ENCODE measurements at regions not wholly inside any gene's neighbourhood (a gene's known extent, or its start where the extent isn't known, plus 50 kb on each side); places are given as distances from the start of the nearest gene placed in this dataset.

DNA sequence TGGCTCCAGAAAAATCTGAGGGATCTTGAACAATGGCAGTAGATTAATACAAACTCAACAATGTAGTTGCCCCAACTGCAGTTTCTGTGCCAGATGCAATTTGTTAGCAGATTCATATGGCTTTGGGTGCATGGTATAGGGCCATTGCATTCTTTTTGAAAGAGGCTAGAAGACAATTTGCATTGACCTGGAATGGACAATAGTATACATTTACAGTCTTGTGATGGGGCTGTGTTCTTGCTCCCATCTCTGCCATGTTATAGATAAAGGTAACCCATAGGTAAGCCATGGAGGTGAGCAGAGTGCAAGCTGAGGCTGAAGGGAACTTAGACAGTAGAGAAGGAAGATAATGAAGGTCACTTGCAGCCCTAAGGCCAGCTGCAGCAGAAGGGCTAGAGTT lies 50.1 kb upstream of the DIO3 start:
- Histone ChIP-seq H4K20me1 (replicated peaks; ENCODE audit: insufficient read depth) (no peaks in the 10 kb centered on the region), H2AFZ (no peak overlapping the region), H3K9me2 (ENCODE audit: insufficient read depth) (no peaks in the 10 kb centered on the region), H3K27ac (ENCODE audit: low read depth) (no peak overlapping the region), H3K4me1 (ENCODE audit: insufficient read depth) (no peaks in the 10 kb centered on the region), H3K4me3 (no peak overlapping the region), H3K27me3 (ENCODE audit: insufficient read depth) (no peaks in the 10 kb centered on the region), H3K79me2 (replicated peaks; ENCODE audit: insufficient read depth) (no peaks in the 10 kb centered on the region), H3K36me3 (ENCODE audit: insufficient read depth) (no peaks in the 10 kb centered on the region), H3F3A (replicated peaks; ENCODE audit: low read depth) (no peaks in the 10 kb centered on the region), H3K4me2 (no peak overlapping the region)
- peaks cover 9% of the 10 kb centered on the region for H3K27me3 Mint-ChIP-seq (ENCODE audit: insufficient read depth, low read depth, poor library complexity)
- ATAC-seq (no peak), DNase-seq (ENCODE audit: low spot score) (no peak)
- H3K27ac Mint-ChIP-seq, result no peak overlapping the region
- H3K9me3 Mint-ChIP-seq, result peaks cover 11% of the 10 kb centered on the region
- H3K4me3 Mint-ChIP-seq, result no peak overlapping the region
- H3K36me3 Mint-ChIP-seq (ENCODE audit: low read depth), result peaks cover 6% of the 10 kb centered on the region; the same call in 2 of the 3 replicates
- no peaks in the 10 kb centered on the region; the same call in 2 of the 3 replicates for H3K4me1 Mint-ChIP-seq
- TF ChIP-seq STAT1 (IDR thresholded peaks at IDR 0.05; ENCODE audit: unreplicated experiment), result no peak
- TF ChIP-seq ZNF114 (CRISPR knock-in tag; IDR thresholded peaks at IDR 0.05), result no peak
- no peak for TF ChIP-seq POLR2AphosphoS5 (IDR thresholded peaks at IDR 0.05; ENCODE audit: low read depth)
- no peak for TF ChIP-seq NANOG (IDR thresholded peaks at IDR 0.05; ENCODE audit: borderline replicate concordance)
- TF ChIP-seq, protein P1, sequence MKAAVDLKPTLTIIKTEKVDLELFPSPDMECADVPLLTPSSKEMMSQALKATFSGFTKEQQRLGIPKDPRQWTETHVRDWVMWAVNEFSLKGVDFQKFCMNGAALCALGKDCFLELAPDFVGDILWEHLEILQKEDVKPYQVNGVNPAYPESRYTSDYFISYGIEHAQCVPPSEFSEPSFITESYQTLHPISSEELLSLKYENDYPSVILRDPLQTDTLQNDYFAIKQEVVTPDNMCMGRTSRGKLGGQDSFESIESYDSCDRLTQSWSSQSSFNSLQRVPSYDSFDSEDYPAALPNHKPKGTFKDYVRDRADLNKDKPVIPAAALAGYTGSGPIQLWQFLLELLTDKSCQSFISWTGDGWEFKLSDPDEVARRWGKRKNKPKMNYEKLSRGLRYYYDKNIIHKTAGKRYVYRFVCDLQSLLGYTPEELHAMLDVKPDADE (IDR thresholded peaks at IDR 0.05), result no peak
- TF ChIP-seq, protein P2, sequence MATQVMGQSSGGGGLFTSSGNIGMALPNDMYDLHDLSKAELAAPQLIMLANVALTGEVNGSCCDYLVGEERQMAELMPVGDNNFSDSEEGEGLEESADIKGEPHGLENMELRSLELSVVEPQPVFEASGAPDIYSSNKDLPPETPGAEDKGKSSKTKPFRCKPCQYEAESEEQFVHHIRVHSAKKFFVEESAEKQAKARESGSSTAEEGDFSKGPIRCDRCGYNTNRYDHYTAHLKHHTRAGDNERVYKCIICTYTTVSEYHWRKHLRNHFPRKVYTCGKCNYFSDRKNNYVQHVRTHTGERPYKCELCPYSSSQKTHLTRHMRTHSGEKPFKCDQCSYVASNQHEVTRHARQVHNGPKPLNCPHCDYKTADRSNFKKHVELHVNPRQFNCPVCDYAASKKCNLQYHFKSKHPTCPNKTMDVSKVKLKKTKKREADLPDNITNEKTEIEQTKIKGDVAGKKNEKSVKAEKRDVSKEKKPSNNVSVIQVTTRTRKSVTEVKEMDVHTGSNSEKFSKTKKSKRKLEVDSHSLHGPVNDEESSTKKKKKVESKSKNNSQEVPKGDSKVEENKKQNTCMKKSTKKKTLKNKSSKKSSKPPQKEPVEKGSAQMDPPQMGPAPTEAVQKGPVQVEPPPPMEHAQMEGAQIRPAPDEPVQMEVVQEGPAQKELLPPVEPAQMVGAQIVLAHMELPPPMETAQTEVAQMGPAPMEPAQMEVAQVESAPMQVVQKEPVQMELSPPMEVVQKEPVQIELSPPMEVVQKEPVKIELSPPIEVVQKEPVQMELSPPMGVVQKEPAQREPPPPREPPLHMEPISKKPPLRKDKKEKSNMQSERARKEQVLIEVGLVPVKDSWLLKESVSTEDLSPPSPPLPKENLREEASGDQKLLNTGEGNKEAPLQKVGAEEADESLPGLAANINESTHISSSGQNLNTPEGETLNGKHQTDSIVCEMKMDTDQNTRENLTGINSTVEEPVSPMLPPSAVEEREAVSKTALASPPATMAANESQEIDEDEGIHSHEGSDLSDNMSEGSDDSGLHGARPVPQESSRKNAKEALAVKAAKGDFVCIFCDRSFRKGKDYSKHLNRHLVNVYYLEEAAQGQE (IDR thresholded peaks at IDR 0.05; ENCODE audit: unreplicated experiment), result no peak
- TF ChIP-seq CREB1 (CRISPR knock-in tag; IDR thresholded peaks at IDR 0.05; ENCODE audit: low read depth), result no peak
- TF ChIP-seq, protein P3, sequence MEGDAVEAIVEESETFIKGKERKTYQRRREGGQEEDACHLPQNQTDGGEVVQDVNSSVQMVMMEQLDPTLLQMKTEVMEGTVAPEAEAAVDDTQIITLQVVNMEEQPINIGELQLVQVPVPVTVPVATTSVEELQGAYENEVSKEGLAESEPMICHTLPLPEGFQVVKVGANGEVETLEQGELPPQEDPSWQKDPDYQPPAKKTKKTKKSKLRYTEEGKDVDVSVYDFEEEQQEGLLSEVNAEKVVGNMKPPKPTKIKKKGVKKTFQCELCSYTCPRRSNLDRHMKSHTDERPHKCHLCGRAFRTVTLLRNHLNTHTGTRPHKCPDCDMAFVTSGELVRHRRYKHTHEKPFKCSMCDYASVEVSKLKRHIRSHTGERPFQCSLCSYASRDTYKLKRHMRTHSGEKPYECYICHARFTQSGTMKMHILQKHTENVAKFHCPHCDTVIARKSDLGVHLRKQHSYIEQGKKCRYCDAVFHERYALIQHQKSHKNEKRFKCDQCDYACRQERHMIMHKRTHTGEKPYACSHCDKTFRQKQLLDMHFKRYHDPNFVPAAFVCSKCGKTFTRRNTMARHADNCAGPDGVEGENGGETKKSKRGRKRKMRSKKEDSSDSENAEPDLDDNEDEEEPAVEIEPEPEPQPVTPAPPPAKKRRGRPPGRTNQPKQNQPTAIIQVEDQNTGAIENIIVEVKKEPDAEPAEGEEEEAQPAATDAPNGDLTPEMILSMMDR (conservative IDR thresholded peaks at IDR 0.05; ENCODE audit: low read depth in 2 of 2), result no peak
- TF ChIP-seq, protein P4, sequence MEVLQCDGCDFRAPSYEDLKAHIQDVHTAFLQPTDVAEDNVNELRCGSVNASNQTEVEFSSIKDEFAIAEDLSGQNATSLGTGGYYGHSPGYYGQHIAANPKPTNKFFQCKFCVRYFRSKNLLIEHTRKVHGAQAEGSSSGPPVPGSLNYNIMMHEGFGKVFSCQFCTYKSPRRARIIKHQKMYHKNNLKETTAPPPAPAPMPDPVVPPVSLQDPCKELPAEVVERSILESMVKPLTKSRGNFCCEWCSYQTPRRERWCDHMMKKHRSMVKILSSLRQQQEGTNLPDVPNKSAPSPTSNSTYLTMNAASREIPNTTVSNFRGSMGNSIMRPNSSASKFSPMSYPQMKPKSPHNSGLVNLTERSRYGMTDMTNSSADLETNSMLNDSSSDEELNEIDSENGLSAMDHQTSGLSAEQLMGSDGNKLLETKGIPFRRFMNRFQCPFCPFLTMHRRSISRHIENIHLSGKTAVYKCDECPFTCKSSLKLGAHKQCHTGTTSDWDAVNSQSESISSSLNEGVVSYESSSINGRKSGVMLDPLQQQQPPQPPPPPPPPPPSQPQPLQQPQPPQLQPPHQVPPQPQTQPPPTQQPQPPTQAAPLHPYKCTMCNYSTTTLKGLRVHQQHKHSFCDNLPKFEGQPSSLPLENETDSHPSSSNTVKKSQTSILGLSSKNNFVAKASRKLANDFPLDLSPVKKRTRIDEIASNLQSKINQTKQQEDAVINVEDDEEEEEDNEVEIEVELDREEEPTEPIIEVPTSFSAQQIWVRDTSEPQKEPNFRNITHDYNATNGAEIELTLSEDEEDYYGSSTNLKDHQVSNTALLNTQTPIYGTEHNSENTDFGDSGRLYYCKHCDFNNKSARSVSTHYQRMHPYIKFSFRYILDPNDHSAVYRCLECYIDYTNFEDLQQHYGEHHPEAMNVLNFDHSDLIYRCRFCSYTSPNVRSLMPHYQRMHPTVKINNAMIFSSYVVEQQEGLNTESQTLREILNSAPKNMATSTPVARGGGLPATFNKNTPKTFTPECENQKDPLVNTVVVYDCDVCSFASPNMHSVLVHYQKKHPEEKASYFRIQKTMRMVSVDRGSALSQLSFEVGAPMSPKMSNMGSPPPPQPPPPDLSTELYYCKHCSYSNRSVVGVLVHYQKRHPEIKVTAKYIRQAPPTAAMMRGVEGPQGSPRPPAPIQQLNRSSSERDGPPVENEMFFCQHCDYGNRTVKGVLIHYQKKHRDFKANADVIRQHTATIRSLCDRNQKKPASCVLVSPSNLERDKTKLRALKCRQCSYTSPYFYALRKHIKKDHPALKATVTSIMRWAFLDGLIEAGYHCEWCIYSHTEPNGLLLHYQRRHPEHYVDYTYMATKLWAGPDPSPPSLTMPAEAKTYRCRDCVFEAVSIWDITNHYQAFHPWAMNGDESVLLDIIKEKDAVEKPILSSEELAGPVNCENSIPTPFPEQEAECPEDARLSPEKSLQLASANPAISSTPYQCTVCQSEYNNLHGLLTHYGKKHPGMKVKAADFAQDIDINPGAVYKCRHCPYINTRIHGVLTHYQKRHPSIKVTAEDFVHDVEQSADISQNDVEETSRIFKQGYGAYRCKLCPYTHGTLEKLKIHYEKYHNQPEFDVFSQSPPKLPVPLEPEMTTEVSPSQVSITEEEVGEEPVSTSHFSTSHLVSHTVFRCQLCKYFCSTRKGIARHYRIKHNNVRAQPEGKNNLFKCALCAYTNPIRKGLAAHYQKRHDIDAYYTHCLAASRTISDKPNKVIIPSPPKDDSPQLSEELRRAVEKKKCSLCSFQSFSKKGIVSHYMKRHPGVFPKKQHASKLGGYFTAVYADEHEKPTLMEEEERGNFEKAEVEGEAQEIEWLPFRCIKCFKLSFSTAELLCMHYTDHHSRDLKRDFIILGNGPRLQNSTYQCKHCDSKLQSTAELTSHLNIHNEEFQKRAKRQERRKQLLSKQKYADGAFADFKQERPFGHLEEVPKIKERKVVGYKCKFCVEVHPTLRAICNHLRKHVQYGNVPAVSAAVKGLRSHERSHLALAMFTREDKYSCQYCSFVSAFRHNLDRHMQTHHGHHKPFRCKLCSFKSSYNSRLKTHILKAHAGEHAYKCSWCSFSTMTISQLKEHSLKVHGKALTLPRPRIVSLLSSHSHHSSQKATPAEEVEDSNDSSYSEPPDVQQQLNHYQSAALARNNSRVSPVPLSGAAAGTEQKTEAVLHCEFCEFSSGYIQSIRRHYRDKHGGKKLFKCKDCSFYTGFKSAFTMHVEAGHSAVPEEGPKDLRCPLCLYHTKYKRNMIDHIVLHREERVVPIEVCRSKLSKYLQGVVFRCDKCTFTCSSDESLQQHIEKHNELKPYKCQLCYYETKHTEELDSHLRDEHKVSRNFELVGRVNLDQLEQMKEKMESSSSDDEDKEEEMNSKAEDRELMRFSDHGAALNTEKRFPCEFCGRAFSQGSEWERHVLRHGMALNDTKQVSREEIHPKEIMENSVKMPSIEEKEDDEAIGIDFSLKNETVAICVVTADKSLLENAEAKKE (CRISPR knock-in tag; IDR thresholded peaks at IDR 0.05), result no peak
- TF ChIP-seq JUNB (IDR thresholded peaks at IDR 0.05; ENCODE audit: unreplicated experiment), result no peak
- TF ChIP-seq EZH2 (IDR thresholded peaks at IDR 0.05; ENCODE audit: low read depth, unreplicated experiment), result no peak
- no peak for TF ChIP-seq EZH2phosphoT487 (IDR thresholded peaks at IDR 0.05; ENCODE audit: unreplicated experiment)
